ENCODE measurements at regions not wholly inside any gene's neighbourhood (a gene's known extent, or its start where the extent isn't known, plus 50 kb on each side); places are given as distances from the start of the nearest gene placed in this dataset.

DNA sequence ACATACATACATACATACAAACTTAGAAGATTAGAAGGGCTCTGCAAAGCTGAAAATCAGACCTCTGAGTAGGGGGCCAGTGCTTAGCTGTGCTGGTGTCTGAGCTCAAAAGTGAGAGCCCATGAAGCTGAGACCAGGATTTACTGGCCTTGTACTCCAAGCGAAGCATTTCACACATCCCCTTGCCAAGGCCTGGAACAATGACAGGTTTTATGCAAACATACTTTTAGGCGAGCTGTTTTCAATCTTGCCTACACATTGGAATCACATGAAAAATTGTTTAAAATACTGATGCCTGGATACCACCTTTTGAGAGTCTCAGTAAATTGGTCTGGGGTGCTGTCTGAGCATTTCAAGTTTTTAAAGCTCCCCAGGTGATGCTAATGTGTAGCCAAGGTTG is 80.9 kb upstream of the SRSF6 start:
- CTCF ChIA-PET: no interaction called here
- no peaks in the 10 kb centered on the region for H3K4me1 ChIP-seq (replicated peaks; ENCODE audit: insufficient read depth)
- no peaks in the 10 kb centered on the region for H3K36me3 ChIP-seq (ENCODE audit: low read depth)
- H3K79me2 ChIP-seq (ENCODE audit: low read depth): no peaks in the 10 kb centered on the region
- no peak overlapping the region for H3K4me3 ChIP-seq
- H3K9me3 ChIP-seq (ENCODE audit: insufficient read depth, low read depth): no peaks in the 10 kb centered on the region
- no TSS peak for BruUV-seq (replicated peaks)
- DNase-seq: no peak
- H3K27ac ChIP-seq: no peak overlapping the region
- H3K27me3 ChIP-seq (ENCODE audit: insufficient read depth, low read depth): peaks cover 97% of the 10 kb centered on the region
- no peaks in the 10 kb centered on the region for H3K9me2 ChIP-seq (ENCODE audit: insufficient read depth)
- H3F3A ChIP-seq (ENCODE audit: insufficient read depth, low read depth): no peaks in the 10 kb centered on the region
- POLR2A ChIA-PET (ENCODE audit: unreplicated experiment): no interaction called here
- H2AFZ ChIP-seq: no peak overlapping the region
- intact Hi-C loops (cut with micrococcal nuclease; ENCODE audit: unreplicated experiment): no loop called here
- no peak overlapping the region for H3K4me2 ChIP-seq
- no peaks in the 10 kb centered on the region for H4K20me1 ChIP-seq (ENCODE audit: insufficient read depth)
- TF ChIP-seq, protein P1, sequence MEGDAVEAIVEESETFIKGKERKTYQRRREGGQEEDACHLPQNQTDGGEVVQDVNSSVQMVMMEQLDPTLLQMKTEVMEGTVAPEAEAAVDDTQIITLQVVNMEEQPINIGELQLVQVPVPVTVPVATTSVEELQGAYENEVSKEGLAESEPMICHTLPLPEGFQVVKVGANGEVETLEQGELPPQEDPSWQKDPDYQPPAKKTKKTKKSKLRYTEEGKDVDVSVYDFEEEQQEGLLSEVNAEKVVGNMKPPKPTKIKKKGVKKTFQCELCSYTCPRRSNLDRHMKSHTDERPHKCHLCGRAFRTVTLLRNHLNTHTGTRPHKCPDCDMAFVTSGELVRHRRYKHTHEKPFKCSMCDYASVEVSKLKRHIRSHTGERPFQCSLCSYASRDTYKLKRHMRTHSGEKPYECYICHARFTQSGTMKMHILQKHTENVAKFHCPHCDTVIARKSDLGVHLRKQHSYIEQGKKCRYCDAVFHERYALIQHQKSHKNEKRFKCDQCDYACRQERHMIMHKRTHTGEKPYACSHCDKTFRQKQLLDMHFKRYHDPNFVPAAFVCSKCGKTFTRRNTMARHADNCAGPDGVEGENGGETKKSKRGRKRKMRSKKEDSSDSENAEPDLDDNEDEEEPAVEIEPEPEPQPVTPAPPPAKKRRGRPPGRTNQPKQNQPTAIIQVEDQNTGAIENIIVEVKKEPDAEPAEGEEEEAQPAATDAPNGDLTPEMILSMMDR (conservative IDR thresholded peaks at IDR 0.05): no peak
- no peak for TF ChIP-seq EZH2 (IDR thresholded peaks at IDR 0.05; ENCODE audit: low read depth)

DNA sequence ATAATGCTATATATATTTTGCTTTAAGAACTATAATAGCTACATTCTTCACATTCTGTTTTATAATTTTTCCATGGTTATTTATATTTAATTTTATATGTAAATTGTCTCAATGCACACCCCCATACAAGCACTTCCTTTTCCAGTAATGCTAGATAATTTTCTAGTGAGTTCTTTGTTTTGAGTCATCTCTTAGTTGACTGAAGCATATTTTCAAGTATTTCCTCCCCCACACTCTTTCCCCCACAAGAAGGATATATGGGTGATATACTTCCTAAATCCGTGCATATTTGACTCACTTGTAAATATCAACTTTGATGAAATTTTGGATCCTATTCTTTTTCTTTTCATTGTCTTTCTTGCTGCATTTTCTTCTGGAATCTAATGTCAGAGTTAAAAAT is 82.1 kb upstream of the SRSF6 start:
- Histone ChIP-seq H3K27ac (no peak overlapping the region), H3K79me2 (ENCODE audit: low read depth) (no peaks in the 10 kb centered on the region), H2AFZ (no peak overlapping the region), H3K4me3 (no peak overlapping the region), H3K4me1 (replicated peaks; ENCODE audit: insufficient read depth) (no peaks in the 10 kb centered on the region), H4K20me1 (ENCODE audit: insufficient read depth) (no peaks in the 10 kb centered on the region), H3K9me2 (ENCODE audit: insufficient read depth) (no peaks in the 10 kb centered on the region), H3K4me2 (no peak overlapping the region), H3K9me3 (ENCODE audit: insufficient read depth, low read depth) (no peaks in the 10 kb centered on the region), H3F3A (ENCODE audit: insufficient read depth, low read depth) (no peaks in the 10 kb centered on the region), H3K27me3 (ENCODE audit: insufficient read depth, low read depth) (peaks cover 86% of the 10 kb centered on the region), H3K36me3 (ENCODE audit: low read depth) (no peaks in the 10 kb centered on the region)
- ChIA-PET CTCF (interaction anchor here (0.6 kb wide), 1 partner anchor 53 kb away, joined by 3 read pairs; no protein-coding TSS in a partner anchor), POLR2A (ENCODE audit: unreplicated experiment) (no interaction called here)
- intact Hi-C loops (cut with micrococcal nuclease; ENCODE audit: unreplicated experiment): no loop called here
- TF ChIP-seq, protein P1 (conservative IDR thresholded peaks at IDR 0.05): no peak
- no peak for TF ChIP-seq EZH2 (IDR thresholded peaks at IDR 0.05; ENCODE audit: low read depth)
- no TSS peak for BruUV-seq (replicated peaks)
- DNase-seq: no peak

DNA sequence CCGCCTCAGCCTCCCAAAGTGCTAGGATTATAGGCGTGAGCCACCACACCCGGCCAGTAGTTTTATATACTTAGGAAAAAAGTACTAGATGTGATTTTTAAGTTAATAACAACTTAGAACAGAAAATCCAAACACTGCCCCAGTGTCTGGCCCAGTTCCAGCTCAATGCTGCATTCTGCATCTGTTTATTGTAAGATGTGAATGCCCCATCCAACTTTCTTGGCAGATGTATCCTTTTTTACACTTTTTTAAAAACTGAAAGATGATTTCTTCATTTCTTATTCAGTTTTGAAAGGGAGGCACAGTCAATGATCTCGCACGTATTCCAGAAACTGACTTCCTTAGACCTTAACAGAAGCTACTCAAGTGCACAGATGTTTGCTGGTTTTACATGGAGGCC is 85.6 kb upstream of the SRSF6 start:
- no peak for DNase-seq
- Histone ChIP-seq H3K4me1 (replicated peaks; ENCODE audit: insufficient read depth) (no peaks in the 10 kb centered on the region), H4K20me1 (ENCODE audit: insufficient read depth) (no peaks in the 10 kb centered on the region), H3K9me3 (ENCODE audit: insufficient read depth, low read depth) (no peaks in the 10 kb centered on the region), H3K4me2 (no peak overlapping the region), H3K36me3 (ENCODE audit: low read depth) (no peaks in the 10 kb centered on the region), H2AFZ (no peak overlapping the region), H3K9me2 (ENCODE audit: insufficient read depth) (no peaks in the 10 kb centered on the region), H3K27me3 (ENCODE audit: insufficient read depth, low read depth) (peaks cover 70% of the 10 kb centered on the region), H3K79me2 (ENCODE audit: low read depth) (no peaks in the 10 kb centered on the region), H3F3A (ENCODE audit: insufficient read depth, low read depth) (no peaks in the 10 kb centered on the region), H3K4me3 (no peak overlapping the region), H3K27ac (no peak overlapping the region)
- intact Hi-C loops (cut with micrococcal nuclease; ENCODE audit: unreplicated experiment): no loop called here
- CTCF ChIA-PET: no interaction called here
- TF ChIP-seq EZH2 (IDR thresholded peaks at IDR 0.05; ENCODE audit: low read depth): no peak
- TF ChIP-seq, protein P1 (conservative IDR thresholded peaks at IDR 0.05): no peak
- BruUV-seq (replicated peaks): no TSS peak
- POLR2A ChIA-PET (ENCODE audit: unreplicated experiment): no interaction called here

Data from PC-9 (cell line).